ENCODE measurements at regions not wholly inside any gene's neighbourhood (a gene's known extent, or its start where the extent isn't known, plus 50 kb on each side); places are given as distances from the start of the nearest gene placed in this dataset.

- no peak for DNase-seq (ENCODE audit: low read depth, low spot score)
Measured at GRCh38 chr16:64065523-64065922, 1056.3 kb downstream of the CDH11 start.

DNA sequence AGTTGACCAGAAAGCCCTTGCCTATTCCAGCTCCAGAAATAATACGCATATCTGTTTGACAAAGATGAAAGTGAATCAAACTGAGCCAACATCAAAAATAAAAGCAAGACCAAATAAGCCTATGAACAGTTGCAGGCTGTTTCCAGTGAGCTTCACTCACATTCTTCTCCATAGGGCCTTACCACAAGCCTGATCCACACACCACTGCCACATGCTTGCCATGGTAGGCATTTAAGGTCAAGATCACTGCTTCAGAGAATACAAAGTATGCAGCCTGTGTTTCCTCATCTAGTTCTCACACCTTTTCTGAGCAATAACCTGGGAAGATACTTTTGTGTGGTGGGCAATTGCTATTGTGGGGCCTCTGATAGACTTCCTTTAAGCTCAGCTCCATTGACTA is 1060.2 kb downstream of the CDH11 start:
- DNase-seq (ENCODE audit: low read depth, low spot score), result no peak

DNA sequence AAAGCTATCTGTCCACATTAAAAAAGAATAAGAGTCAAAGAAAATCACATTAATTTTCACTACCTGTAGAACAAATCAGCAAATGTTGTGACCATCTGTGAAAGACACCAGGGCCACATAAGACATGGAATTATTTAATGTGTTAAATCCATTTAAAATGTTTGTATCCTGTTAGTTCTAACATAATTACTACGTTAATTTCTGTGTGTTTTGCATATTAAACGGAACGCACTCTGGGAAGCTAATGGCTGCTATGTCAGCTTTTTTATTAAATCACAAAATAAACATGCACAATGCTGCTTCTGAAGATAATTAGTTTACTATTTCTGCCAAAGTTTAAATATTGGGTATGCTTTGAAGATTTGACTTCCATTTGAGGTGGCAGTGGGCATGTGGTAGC is 1061.2 kb downstream of the CDH11 start:
- DNase-seq (ENCODE audit: low read depth, low spot score), result no peak

- DNase-seq (ENCODE audit: low read depth, low spot score), result no peak
Measured at GRCh38 chr16:64058685-64059084, 1063.2 kb downstream of the CDH11 start.

GRCh38 chr16:64051824-64052223 is 1070.0 kb downstream of the CDH11 start:
- no peak for DNase-seq (ENCODE audit: low read depth, low spot score)

DNA sequence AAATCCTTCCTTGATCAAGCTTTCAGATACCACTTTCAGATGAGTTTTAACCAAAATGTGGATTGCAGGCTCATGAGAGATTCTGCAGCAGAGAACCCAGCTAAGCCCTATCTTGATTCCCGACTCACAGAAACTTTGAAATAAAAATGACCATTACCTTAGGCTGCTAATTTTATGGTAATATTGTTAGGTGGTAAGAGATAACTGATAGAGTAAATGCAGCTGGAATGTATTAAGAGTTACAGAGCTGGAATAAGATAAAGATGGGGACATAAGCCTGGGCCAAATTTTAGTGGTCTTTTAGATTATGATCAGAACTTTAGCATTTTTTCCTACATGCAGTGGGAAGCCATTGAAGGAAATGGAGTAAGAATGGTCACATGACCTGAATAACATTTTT is 1074.0 kb downstream of the CDH11 start:
- no peak for DNase-seq (ENCODE audit: low read depth, low spot score)

GRCh38 chr16:64047207-64047606 is 1074.7 kb downstream of the CDH11 start:
- DNase-seq (ENCODE audit: low read depth, low spot score), result no peak

DNA sequence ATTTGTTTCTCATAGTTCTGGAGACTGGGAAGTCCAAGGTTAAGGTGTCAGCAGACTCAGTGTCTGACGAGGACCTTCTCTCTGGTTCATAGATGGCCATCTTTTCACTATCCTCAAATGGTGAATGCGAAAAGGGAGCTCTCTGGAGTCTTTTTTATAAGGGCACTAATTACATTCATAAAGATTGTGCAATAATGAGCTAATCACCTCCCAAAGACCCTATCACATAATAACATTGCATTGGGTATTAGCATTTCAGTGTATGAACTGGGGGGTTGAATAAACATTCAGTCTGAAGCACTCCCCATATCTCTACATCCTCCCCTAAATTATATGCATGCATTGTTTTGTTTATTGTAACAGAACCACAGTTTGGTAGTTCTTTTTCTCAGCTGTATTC is 1086.5 kb downstream of the CDH11 start:
- DNase-seq (ENCODE audit: low read depth, low spot score), result no peak

DNA sequence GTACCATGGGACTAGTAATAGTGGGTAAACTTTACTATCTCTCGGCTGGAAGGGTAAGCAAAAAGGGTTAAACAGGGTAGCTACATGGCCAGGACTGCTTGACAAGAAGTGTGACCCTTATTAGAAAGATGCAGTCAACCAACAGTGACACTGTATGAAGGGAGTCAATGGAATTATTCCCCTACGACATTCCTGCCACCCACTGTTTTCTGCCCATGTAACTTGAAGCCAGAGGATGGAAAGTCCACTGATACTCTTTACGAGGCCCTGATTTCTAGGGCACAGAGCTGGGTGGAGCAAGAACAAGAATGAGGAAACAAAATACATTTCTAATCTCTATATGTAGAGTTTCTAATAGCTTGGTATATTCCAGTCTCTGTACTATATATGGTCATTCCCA is 1102.5 kb downstream of the CDH11 start:
- no peak for DNase-seq (ENCODE audit: low read depth, low spot score)

GRCh38 chr16:64017796-64018195 is 1104.1 kb downstream of the CDH11 start:
- DNase-seq (ENCODE audit: low read depth, low spot score), result no peak

DNA sequence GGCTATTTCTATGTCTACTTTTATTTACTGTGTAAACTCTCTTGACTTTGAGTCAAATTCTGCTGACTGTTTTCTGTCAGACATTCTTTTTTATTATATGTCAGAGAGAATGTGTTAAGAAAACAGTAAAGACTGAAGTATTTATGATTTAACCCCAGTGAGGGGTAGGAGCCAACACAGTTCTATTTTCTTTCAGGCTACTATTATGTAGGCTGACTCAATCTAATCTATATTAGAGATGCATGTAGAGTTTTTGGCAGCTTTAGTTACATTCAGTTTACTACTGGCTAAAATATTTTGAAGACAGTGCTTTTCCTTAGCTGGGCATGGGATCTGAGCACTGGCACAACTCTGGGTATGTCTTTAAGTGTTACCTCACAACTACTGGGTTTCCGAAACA is 1108.0 kb downstream of the CDH11 start:
- no peak for DNase-seq (ENCODE audit: low read depth, low spot score)

- no peak for DNase-seq (ENCODE audit: low read depth, low spot score)
Measured at GRCh38 chr16:64012166-64012565, 1109.7 kb downstream of the CDH11 start.

DNA sequence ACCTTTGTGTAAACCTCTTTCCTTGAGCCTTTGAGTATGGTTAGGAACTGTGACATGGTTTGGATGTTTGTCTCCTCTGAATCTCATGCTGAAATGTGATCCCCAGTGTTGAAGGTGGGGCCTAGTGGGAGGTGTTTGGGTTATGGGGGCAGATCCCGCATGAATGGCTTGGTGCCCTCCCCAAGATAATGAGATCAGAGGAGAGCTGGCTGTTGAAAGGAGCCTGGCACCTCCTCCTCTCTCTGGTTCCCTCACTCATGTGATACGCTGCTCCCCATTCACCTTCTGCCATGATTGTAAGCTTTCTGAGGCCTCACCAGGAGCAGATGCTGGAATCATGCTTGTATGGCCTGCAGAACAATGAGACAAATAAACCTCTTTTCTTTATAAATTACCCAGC is 1110.2 kb downstream of the CDH11 start:
- DNase-seq (ENCODE audit: low read depth, low spot score), result no peak

GRCh38 chr16:64008131-64008530 is 1113.7 kb downstream of the CDH11 start:
- DNase-seq (ENCODE audit: low read depth, low spot score), result no peak

- no peak for DNase-seq (ENCODE audit: low read depth, low spot score)
Measured at GRCh38 chr16:64004116-64004515, 1117.7 kb downstream of the CDH11 start.

DNA sequence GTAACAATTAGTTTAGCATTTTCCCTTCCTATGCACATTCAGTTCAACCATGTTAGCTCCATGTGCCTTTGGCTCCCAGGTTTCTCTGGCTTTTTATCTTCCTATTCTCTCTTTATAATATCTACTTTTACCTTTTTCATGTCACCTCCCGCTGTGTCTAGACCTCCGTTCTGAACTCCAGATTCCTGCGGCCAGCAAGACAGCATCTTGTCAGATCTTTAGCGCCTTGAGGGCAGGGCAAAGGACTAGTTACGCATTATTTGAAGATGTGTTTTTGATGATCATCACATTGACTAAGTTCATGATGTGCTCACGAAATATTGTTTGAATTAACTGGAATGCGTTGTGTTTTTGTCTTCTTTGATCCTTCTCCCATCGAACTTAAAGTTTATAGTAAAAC is 1126.8 kb downstream of the CDH11 start:
- DNase-seq (ENCODE audit: low read depth, low spot score), result no peak

DNA sequence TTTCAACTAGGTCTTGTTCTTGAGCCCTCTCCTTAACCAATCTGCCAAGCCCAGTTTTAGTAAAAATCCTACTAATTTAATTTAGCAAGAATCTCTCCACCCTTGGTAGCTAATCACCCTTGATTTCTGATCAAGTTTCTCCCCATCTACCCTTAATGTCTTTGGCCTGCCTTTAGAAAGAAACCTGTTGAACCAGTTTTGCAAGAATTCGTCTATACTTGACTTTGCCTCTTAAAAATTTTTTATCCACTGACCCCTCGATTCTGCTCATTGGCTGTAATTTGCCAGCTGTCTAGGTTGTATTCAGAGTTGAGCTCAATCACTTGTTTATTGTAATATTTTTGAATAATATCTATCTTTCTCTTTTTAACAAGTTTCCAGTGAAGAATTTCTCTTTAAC is 1138.5 kb downstream of the CDH11 start:
- DNase-seq (ENCODE audit: low read depth, low spot score), result no peak

GRCh38 chr16:63982741-63983140 is 1139.1 kb downstream of the CDH11 start:
- DNase-seq (ENCODE audit: low read depth, low spot score), result no peak

DNA sequence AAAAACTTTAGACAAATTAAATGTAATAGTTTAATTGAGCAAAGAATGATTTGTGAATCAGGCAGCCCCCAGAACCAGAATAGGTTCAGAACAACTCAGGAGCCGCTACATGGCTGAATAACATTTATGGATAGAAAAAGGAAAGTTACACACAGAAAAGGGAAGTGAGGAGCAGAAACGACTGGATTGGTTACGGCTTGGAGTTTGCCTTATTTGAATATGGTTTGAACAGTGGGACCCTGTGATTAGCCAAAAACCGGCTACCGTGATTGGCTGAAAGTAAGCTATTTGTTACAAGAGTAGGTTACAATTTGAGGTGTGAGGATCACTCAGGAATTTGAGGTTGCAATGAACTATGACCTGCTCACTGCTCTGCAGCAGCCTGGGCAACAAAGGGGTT is 1139.8 kb downstream of the CDH11 start:
- no peak for DNase-seq (ENCODE audit: low read depth, low spot score)

GRCh38 chr16:63981639-63982038 is 1140.2 kb downstream of the CDH11 start:
- DNase-seq (ENCODE audit: low read depth, low spot score), result no peak

GRCh38 chr16:63980763-63981162 is 1141.1 kb downstream of the CDH11 start:
- DNase-seq (ENCODE audit: low read depth, low spot score), result no peak

DNA sequence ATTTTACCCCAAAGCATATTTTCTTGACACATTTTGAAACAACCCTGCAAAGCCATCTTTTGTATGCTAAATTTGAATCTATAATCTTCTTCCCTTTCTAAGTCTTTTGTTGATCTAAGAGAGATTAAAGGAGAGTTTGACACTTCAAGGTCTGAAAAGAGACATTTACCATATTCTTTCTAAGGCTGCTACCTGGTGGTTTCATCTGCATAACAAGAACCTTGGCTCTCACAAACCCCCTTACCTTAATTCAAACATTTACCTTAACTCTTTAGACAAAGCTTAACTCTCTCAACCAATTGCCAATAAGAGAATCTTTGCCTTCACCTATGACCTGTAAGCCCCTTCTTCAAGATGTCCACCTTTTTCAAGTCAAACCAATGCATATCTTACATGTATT is 1143.6 kb downstream of the CDH11 start:
- DNase-seq (ENCODE audit: low read depth, low spot score), result no peak

DNA sequence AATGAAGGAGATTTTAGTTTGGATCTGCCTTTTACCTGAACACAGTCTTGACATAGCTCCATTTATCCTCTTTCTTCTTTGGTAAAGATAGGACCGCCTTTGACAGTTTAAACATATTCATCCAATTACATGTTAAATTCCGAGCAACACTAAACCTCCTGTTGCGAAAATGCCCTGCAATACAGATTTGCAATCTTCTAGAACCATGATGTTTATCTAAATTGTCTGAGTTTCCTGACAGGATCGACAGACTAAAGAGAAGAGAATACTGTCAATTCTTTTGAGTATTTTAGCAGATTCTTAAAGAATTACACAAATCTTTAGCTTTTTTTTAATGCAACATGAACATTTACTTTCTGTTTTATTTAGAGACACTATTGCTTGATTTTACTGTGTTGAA is 1145.5 kb downstream of the CDH11 start:
- no peak for DNase-seq (ENCODE audit: low read depth, low spot score)

DNA sequence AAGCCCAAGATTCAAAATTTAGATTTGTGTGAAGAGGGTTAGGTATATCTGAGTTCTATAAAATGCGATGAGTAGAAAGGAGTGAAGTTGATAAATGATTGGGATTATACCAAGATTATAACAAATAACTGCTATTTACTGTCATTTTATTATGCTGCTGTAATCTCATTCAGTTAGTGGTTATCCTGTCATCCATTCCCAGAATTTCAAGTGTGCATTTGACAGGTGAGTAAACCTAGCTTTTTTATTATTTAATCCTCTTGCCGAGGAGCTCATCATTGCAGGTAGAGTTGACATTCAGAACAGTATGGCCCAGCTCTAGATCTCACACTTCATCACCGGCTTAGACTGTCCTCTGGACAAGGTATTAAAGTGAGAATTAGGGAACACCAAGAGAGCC is 1146.2 kb downstream of the CDH11 start:
- no peak for DNase-seq (ENCODE audit: low read depth, low spot score)

DNA sequence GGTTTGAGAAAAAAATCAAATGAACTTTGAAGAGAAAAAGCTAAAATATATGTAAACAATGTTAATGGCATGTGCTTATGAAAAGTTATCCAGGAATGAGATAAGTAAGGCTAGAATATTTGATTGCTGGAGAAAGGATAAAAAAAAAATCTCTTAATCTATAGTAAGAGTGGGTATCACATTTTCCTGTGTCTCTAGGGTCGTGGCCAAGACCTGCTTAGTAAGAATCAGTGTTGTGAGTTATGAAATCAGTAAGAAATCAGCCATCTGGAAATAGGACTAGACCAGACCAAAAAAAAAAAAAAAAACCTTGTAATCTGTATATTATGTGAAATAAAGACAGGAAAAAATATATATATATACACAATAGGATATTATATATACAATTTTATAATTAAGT is 1153.9 kb downstream of the CDH11 start:
- no peak for DNase-seq (ENCODE audit: low read depth, low spot score)
